ENCODE measurements at regions not wholly inside any gene's neighbourhood (a gene's known extent, or its start where the extent isn't known, plus 50 kb on each side); places are given as distances from the start of the nearest gene placed in this dataset.

- TF ChIP-seq EZH2 (IDR thresholded peaks at IDR 0.05; ENCODE audit: borderline replicate concordance) = no peak
- no peak for TF ChIP-seq CTCF (IDR thresholded peaks at IDR 0.05; ENCODE audit: poor library complexity)
These were observed 765.4 kb upstream of the MAP3K7 start for GRCh38 chr6:91352321-91352720.

All from hepatocyte (in vitro differentiated cells).